HUES64 (cell line): ENCODE measurements at regions not wholly inside any gene's neighbourhood (a gene's known extent, or its start where the extent isn't known, plus 50 kb on each side); places are given as distances from the start of the nearest gene placed in this dataset.

ENCODE experiments used
- H3K27ac ChIP-seq: 2 replicates; pipeline ENCODE4 v1.7.0; 2013; ENCODE audit warnings: low read depth, low read length, inconsistent platforms
- H3K27me3 ChIP-seq: 2 replicates; pipeline ENCODE4 v1.6.1; 2013; ENCODE audit warnings: mild to moderate bottlenecking, low read length; ENCODE audit not compliant: insufficient read depth
- H3K36me3 ChIP-seq: 2 replicates; pipeline ENCODE4 v1.6.1; 2013; ENCODE audit warnings: mild to moderate bottlenecking, low read length; ENCODE audit not compliant: insufficient read depth
- H3K4me1 ChIP-seq: 2 replicates; pipeline ENCODE4 v1.6.1; 2013; ENCODE audit warnings: mild to moderate bottlenecking, low read length, moderate library complexity; ENCODE audit not compliant: insufficient read depth
- H3K4me3 ChIP-seq: 2 replicates; pipeline ENCODE4 v1.5.1; 2013; ENCODE audit warnings: mild to moderate bottlenecking, low read length, moderate library complexity
- H3K9ac ChIP-seq: 2 replicates; pipeline ENCODE4 v1.6.1; 2013; ENCODE audit warnings: mild to moderate bottlenecking, low read depth, low read length
- H3K9me3 ChIP-seq: 2 replicates; pipeline ENCODE4 v1.6.1; 2013; ENCODE audit warnings: low read depth, low read length; ENCODE audit not compliant: insufficient read depth
- WGBS: fragments of 150-250, 120-280 bp; methylation state at CpG from one replicate; pipeline ENCODE4 v1.1.7; 2013; ENCODE audit warnings: missing lambda C conversion rate; 5-methylcytosine and 5-hydroxymethylcytosine counted together

GRCh38 chr5:166163996-166164610 is 2127.3 kb upstream of the WWC1 start:
- peaks cover 19% of the 10 kb centered on the region for H3K4me1 ChIP-seq
- 87% methylated on average over 3 of the region's 3 CpGs for WGBS
- H3K27me3 ChIP-seq = no peaks in the 10 kb centered on the region
- no peak overlapping the region for H3K27ac ChIP-seq
- H3K9ac ChIP-seq = no peak overlapping the region
- no peaks in the 10 kb centered on the region for H3K9me3 ChIP-seq
- H3K36me3 ChIP-seq = no peaks in the 10 kb centered on the region
- H3K4me3 ChIP-seq = no peak overlapping the region

GRCh38 chr5:166165596-166165995 is 2125.8 kb upstream of the WWC1 start:
- H3K27ac ChIP-seq = peak overlapping the region; percentile 78; the same call in 1 of the 2 replicates
- no peaks in the 10 kb centered on the region for H3K9me3 ChIP-seq
- 75% methylated on average over 4 of the region's 4 CpGs for WGBS
- H3K4me3 ChIP-seq = no peak overlapping the region
- H3K36me3 ChIP-seq = no peaks in the 10 kb centered on the region
- no peaks in the 10 kb centered on the region for H3K27me3 ChIP-seq
- H3K4me1 ChIP-seq = peaks cover 19% of the 10 kb centered on the region
- H3K9ac ChIP-seq = no peak overlapping the region

DNA sequence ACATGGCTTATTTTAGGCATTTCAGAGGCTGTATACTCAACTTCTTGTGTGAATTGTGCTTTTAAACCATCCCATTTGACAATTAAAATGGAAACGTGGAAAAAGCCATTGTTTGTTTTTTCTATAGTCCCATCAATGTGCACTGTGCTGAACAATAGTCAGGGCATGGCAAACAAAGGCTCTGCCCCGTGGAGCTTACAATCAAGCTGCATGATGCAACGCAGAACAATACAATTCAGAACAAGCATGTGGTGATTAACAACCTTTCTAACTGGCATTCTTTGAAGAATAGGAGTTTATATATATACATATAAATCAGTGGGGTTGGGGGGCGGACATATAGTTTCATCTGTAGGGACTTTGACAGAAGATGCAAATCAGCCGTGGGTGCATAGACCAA is 2125.4 kb upstream of the WWC1 start:
- Histone ChIP-seq H3K4me1 (peaks cover 19% of the 10 kb centered on the region), H3K27me3 (no peaks in the 10 kb centered on the region), H3K36me3 (no peaks in the 10 kb centered on the region), H3K9me3 (no peaks in the 10 kb centered on the region), H3K4me3 (no peak overlapping the region), H3K9ac (no peak overlapping the region), H3K27ac (peak overlapping the region; percentile 78; the same call in 1 of the 2 replicates)
- WGBS = 52% methylated on average over 5 of the region's 5 CpGs

DNA sequence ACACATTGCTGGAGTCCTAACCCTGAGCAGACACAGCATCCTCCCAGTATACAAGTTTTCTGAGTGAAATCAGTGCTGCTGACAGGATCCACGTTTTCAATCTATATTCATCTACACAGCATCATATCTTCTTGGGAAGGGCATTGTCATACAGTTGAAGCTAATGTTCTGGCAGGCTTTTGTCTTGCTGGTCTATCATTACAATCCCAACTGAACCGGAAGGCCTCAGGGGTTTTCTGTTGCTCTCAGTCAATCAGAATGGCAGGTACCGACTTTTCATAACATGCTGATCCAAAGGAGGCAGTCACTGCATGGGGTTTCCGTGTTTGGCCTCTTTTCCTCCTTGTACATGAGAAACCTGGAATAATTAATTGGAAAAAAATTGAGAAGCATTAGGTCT is 2118.8 kb upstream of the WWC1 start:
- Histone ChIP-seq H3K36me3 (no peaks in the 10 kb centered on the region), H3K9ac (no peak overlapping the region), H3K4me1 (no peaks in the 10 kb centered on the region), H3K27ac (no peak overlapping the region), H3K9me3 (no peaks in the 10 kb centered on the region), H3K4me3 (no peak overlapping the region), H3K27me3 (no peaks in the 10 kb centered on the region)
- WGBS = 90% methylated on average over 4 of the region's 4 CpGs

- H3K27me3 ChIP-seq = no peaks in the 10 kb centered on the region
- no peaks in the 10 kb centered on the region for H3K4me1 ChIP-seq
- H3K9me3 ChIP-seq = no peaks in the 10 kb centered on the region
- 83% methylated on average over 8 of the region's 8 CpGs for WGBS
- H3K27ac ChIP-seq = no peak overlapping the region
- H3K36me3 ChIP-seq = no peaks in the 10 kb centered on the region
- H3K4me3 ChIP-seq = no peak overlapping the region
- H3K9ac ChIP-seq = no peak overlapping the region
These were observed 2112.9 kb upstream of the WWC1 start for GRCh38 chr5:166178411-166179080.

DNA sequence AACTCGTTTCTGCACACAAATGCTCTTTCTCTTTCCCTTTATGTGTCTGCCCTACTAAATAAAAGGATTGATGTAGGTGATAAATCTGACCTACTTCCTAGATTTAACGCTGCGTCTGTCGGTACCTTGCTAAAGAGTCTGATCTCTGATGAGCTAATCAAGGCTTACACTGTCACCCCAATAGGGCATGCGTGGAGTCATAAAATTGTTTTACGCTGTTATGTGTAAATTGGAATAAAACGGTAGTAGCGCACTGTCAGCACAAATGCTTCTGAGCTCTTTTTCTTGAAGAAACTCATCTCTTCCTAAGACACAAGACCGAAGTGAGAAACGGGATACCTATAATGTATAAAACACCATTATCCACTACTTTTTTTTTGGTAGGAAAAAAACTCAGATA is 2106.3 kb upstream of the WWC1 start:
- WGBS = 98% methylated on average over 9 of the region's 10 CpGs
- no peak overlapping the region for H3K27ac ChIP-seq
- no peaks in the 10 kb centered on the region for H3K36me3 ChIP-seq
- H3K27me3 ChIP-seq = no peaks in the 10 kb centered on the region
- H3K9me3 ChIP-seq = no peaks in the 10 kb centered on the region
- H3K4me3 ChIP-seq = no peak overlapping the region
- H3K4me1 ChIP-seq = no peaks in the 10 kb centered on the region
- no peak overlapping the region for H3K9ac ChIP-seq

DNA sequence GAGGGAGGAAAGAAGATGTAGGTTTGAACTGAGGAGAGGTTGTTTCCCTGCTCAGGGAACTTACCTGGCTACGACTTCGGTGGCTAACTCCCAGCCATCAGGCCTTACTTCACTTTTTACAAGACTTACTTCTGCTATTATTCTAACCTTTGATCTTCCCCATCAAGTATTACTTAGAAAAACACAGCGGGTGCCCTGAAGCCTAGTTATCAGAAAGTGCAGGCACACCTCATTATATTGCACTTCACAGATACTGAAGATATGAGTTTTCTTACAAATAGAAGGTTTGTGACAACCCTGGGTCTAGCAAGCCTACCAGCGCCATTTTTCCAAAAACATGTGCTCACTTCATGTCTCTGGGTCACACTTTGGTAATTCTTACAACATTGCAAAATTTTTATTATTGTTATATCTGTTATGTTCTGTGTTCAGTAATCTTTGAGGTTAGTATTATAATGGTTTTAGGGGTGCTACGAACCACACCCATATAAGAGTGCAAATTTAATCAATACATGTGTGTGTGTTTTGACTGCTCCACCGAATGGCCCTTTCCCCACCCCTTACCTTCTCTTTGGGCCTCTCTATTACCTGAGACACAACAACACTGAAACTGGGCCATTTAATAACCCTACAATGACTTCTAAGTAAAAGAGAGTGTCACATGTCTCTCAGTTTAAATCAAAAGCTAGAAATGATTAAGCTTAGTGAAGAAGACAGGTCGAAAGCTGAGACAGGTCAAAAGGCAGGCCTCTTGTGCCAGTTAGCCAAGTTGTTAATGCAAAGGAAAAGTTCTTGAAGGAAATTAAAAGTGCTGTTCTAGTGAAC is 2102.7 kb upstream of the WWC1 start:
- Histone ChIP-seq H3K9me3 (no peaks in the 10 kb centered on the region), H3K4me3 (no peak overlapping the region), H3K27ac (no peak overlapping the region), H3K4me1 (no peaks in the 10 kb centered on the region), H3K9ac (no peak overlapping the region), H3K36me3 (no peaks in the 10 kb centered on the region), H3K27me3 (no peaks in the 10 kb centered on the region)
- 96% methylated on average over 5 of the region's 7 CpGs for WGBS

DNA sequence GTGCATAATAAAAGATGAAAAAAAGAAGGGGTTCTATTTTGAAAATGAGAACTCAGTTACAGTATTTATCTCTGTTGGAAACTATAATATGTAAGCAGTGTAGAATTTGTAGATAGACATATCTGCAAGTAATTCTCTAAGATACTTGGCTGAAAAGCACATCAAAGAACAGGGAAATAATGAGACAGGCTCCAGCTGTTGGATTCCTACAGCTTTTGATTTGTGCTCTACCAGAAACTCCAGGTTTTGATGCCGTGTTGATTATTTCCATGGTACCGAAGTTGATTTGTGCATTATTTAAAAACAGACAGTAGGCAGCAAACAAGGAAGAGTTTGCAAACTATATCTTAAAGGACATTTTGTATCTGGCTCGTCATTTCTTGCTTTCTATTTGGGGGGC is 2098.7 kb upstream of the WWC1 start:
- no peak overlapping the region for H3K9ac ChIP-seq
- WGBS = 63% methylated on average over 3 of the region's 3 CpGs
- H3K27ac ChIP-seq = no peak overlapping the region
- H3K36me3 ChIP-seq = no peaks in the 10 kb centered on the region
- H3K9me3 ChIP-seq = no peaks in the 10 kb centered on the region
- H3K4me1 ChIP-seq = no peaks in the 10 kb centered on the region
- no peak overlapping the region for H3K4me3 ChIP-seq
- H3K27me3 ChIP-seq = no peaks in the 10 kb centered on the region

GRCh38 chr5:166195981-166196380 is 2095.5 kb upstream of the WWC1 start:
- Histone ChIP-seq H3K4me1 (no peaks in the 10 kb centered on the region), H3K27me3 (no peaks in the 10 kb centered on the region), H3K9me3 (no peaks in the 10 kb centered on the region), H3K9ac (no peak overlapping the region), H3K36me3 (no peaks in the 10 kb centered on the region), H3K4me3 (no peak overlapping the region), H3K27ac (no peak overlapping the region)
- WGBS = 98% methylated on average over 3 of the region's 3 CpGs

DNA sequence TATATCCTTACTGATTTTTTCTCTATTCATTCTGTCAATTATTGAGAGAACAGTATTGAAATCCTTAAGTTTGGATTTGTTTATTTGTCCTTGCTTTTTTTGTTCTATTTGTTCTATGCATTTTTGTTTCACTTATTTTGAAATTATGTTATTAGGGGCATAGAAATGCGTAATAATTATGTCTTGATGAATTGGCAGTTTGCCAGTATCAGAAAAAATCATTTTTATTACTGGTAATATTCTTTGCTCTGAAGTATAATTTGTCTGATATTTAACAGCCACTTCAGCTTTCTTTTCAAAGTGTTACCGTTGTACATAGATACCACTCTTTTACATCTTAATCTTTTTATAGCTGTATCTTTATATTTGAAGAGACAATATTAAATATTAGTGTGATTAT is 2090.9 kb upstream of the WWC1 start:
- H3K36me3 ChIP-seq = no peaks in the 10 kb centered on the region
- no peaks in the 10 kb centered on the region for H3K27me3 ChIP-seq
- no peak overlapping the region for H3K27ac ChIP-seq
- no peaks in the 10 kb centered on the region; the same call in 1 of the 2 replicates for H3K4me1 ChIP-seq
- no peak overlapping the region for H3K4me3 ChIP-seq
- H3K9me3 ChIP-seq = no peaks in the 10 kb centered on the region
- H3K9ac ChIP-seq = no peak overlapping the region
- no CpG with 5 or more reads among the region's 2 CpGs for WGBS

DNA sequence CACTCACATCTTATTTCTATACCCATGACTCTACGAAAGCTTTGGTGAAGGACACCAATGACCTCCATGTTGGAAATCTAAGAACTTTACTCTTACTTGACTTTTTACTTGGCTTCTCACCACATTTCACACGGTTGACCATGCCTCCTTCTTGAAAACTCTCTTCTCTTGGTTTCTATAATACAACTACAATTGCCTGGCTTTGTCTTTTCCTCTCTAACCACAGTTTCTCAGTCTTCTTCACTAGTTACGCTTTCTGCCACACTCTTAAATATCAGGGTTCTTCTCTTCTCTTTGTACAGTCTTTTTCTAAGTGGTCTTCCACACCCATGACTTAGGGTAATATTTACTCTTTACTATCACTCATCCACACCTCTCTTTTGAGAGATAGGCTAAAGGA is 2079.8 kb upstream of the WWC1 start:
- H3K4me3 ChIP-seq = no peak overlapping the region
- 93% methylated on average over 3 of the region's 3 CpGs for WGBS

More for the DNA sequence above, 2079.8 kb upstream of the WWC1 start:
- no peaks in the 10 kb centered on the region for H3K4me1 ChIP-seq
- no peaks in the 10 kb centered on the region for H3K9me3 ChIP-seq
- H3K27ac ChIP-seq = no peak overlapping the region
- H3K9ac ChIP-seq = no peak overlapping the region
- no peaks in the 10 kb centered on the region for H3K27me3 ChIP-seq
- no peaks in the 10 kb centered on the region for H3K36me3 ChIP-seq
